K562 (cell line): ENCODE measurements at regions not wholly inside any gene's neighbourhood (a gene's known extent, or its start where the extent isn't known, plus 50 kb on each side); places are given as distances from the start of the nearest gene placed in this dataset.

Experiments
- ATAC-seq: fragments of 200-7000 bp; cut with Tn5 transposase; 3 replicates; pipeline ENCODE4 v1.9.1; 2020; ENCODE audit warnings: moderate library complexity
- BruUV-seq: library from RNA; stranded (reverse); fragments of 400-500 nt; replicated peaks from 2 replicates; lab custom pipeline; 2021; lab: Mats Ljungman, UMichigan
- CTCF ChIA-PET: fragments of 300-600 bp; formaldehyde crosslinking; extraction: SDS; loops from one replicate; lab custom pipeline; 2021; ENCODE audit warnings: low intra/inter-chr PET ratio; lab: Yijun Ruan, JAX
- POLR2A ChIA-PET: fragments of 300-600, 350-650 bp; sonication (Branson Sonifier 250); formaldehyde crosslinking; extraction: SDS; loops from one replicate; lab custom pipeline; 2021; ENCODE audit warnings: antibody characterized with exemption, inconsistent platforms; lab: Yijun Ruan, JAX
- DNase-seq, 4 experiments: peaks; one replicate each; pipeline versions ENCODE4 v3.0.0 to v3.0.0-alpha.2; 2011 to 2018; ENCODE audit warnings: low spot score in 3 of 4, mixed read lengths in 3 of 4; ENCODE audit errors: extremely low read depth in 1 of 4
- FAIRE-seq: peaks from 2 replicates; lab custom pipeline; 2011; peaks lifted over from hg19 to GRCh38; lab: Jason Lieb, UNC
- H2AFZ ChIP-seq: 2 replicates; pipeline ENCODE4 v1.6.0; 2011; ENCODE audit warnings: low read depth, low read length, control low read depth, inconsistent platforms
- H3K27ac ChIP-seq: fragments of 200-600 bp; 3 replicates; pipeline ENCODE4 v1.8.0; 2011; ENCODE audit warnings: low read depth, mild to moderate bottlenecking, control low read depth, inconsistent platforms, low read length, moderate library complexity, mixed read lengths; ENCODE audit errors: extremely low read depth
- H3K27me3 ChIP-seq, 2 experiments: fragments of 300-600 bp in 1 of 2; 2 replicates in 1 of 2; 3 replicates in 1 of 2; pipeline versions ENCODE4 v1.6.0 to v1.8.0; 2011; ENCODE audit warnings: inconsistent platforms in 2 of 2, low read length in 2 of 2, mild to moderate bottlenecking in 1 of 2, mixed read lengths in 1 of 2, moderate library complexity in 1 of 2; ENCODE audit not compliant: control insufficient read depth in 2 of 2, insufficient read depth in 2 of 2
- H3K36me3 ChIP-seq: fragments of 300-600 bp; 3 replicates; pipeline ENCODE4 v1.8.0; 2011; ENCODE audit warnings: mild to moderate bottlenecking, low read length, inconsistent platforms; ENCODE audit not compliant: control insufficient read depth, insufficient read depth
- H3K4me1 ChIP-seq, 2 experiments: fragments of 200-600 bp in 1 of 2; replicated peaks in 1 of 2; 2 replicates in 1 of 2; 3 replicates in 1 of 2; pipeline versions ENCODE4 v1.5.1 to v1.8.0; 2011; ENCODE audit warnings: inconsistent platforms in 2 of 2, low read length in 2 of 2, mild to moderate bottlenecking in 1 of 2, mixed read lengths in 1 of 2, moderate library complexity in 1 of 2; ENCODE audit not compliant: control insufficient read depth in 2 of 2, insufficient read depth in 2 of 2
- H3K4me2 ChIP-seq: 2 replicates; pipeline ENCODE4 v1.6.1; 2011; ENCODE audit warnings: low read length, control low read depth, inconsistent platforms, mixed read lengths; ENCODE audit not compliant: insufficient read depth
- H3K4me3 ChIP-seq: fragments of 200-600 bp; sonication (generic), shearing (Covaris generic); 2 replicates; pipeline ENCODE4 v1.5.1; 2016; ENCODE audit warnings: control low read depth, inconsistent platforms
- H3K79me2 ChIP-seq: fragments of 200-600 bp; 3 replicates; pipeline ENCODE4 v1.8.0; 2011; ENCODE audit warnings: low read length, inconsistent platforms; ENCODE audit not compliant: control insufficient read depth, insufficient read depth
- H3K9ac ChIP-seq, 2 experiments: 2 replicates each; pipeline versions ENCODE4 v1.6.0 to v1.6.1; 2011; ENCODE audit warnings: low read depth in 2 of 2, low read length in 2 of 2, control low read depth in 1 of 2, inconsistent platforms in 1 of 2, mild to moderate bottlenecking in 1 of 2, mixed read lengths in 1 of 2; ENCODE audit not compliant: insufficient read depth in 1 of 2
- H3K9me1 ChIP-seq: one replicate; pipeline ENCODE4 v1.6.0; 2011; ENCODE audit warnings: inconsistent platforms, mild to moderate bottlenecking, low read length, moderate library complexity; ENCODE audit not compliant: control insufficient read depth, insufficient read depth
- H3K9me3 ChIP-seq: replicated peaks from 2 replicates; pipeline ENCODE4 v1.5.1; 2011; ENCODE audit warnings: low read depth, low read length, inconsistent platforms; ENCODE audit not compliant: control insufficient read depth, insufficient read depth
- H4K20me1 ChIP-seq: replicated peaks from 2 replicates; pipeline ENCODE4 v1.6.1; 2011; ENCODE audit warnings: low read length, inconsistent platforms, mixed read lengths; ENCODE audit not compliant: control insufficient read depth, insufficient read depth
- ASH1L ChIP-seq: fragments of 450-650 bp; IDR thresholded peaks from 2 replicates; pipeline ENCODE4 v1.6.1; 2018; ENCODE audit warnings: borderline replicate concordance, mild to moderate bottlenecking, low read depth; ENCODE audit not compliant: partially characterized antibody
- CREBBP ChIP-seq: IDR thresholded peaks from one replicate; pipeline ENCODE4 v1.6.1; 2012; ENCODE audit warnings: low read depth, mild to moderate bottlenecking, control low read depth, inconsistent platforms, low read length
- EGR1 ChIP-seq: fragments of 450-650 bp; conservative IDR thresholded peaks from 2 replicates; pipeline ENCODE4 v1.6.1; 2017; ENCODE audit warnings: mild to moderate bottlenecking
- EP300 ChIP-seq: IDR thresholded peaks from 2 replicates; pipeline ENCODE4 v1.6.1; 2012; ENCODE audit warnings: low read length, improper control_type of control experiment
- EWSR1 ChIP-seq: fragments of 450-650 bp; IDR thresholded peaks from 2 replicates; pipeline ENCODE4 v1.6.1; 2018; ENCODE audit warnings: borderline replicate concordance, mild to moderate bottlenecking, low read depth, moderate library complexity; ENCODE audit not compliant: partially characterized antibody
- GTF2A2 ChIP-seq: IDR thresholded peaks from 2 replicates; pipeline ENCODE4 v1.6.1; 2016; ENCODE audit warnings: mild to moderate bottlenecking, missing genetic modification characterization, missing compliant biosample characterization
- HBP1 ChIP-seq: fragments of 450-650 bp; formaldehyde crosslinking; IDR thresholded peaks from 2 replicates; pipeline ENCODE4 v1.4.0; 2022; ENCODE audit warnings: missing genetic modification characterization
- NFATC3 ChIP-seq: fragments of 450-650 bp; IDR thresholded peaks from 2 replicates; pipeline ENCODE4 v1.6.1; 2017; ENCODE audit warnings: mild to moderate bottlenecking
- RBM22 ChIP-seq: fragments of 200-400 bp; formaldehyde crosslinking; IDR thresholded peaks from 2 replicates; pipeline ENCODE4 v1.6.1; 2018; ENCODE audit warnings: low read length, low read depth; ENCODE audit not compliant: poor library complexity, severe bottlenecking
- SPI1 ChIP-seq: IDR thresholded peaks from 2 replicates; pipeline ENCODE4 v1.6.1; 2011; ENCODE audit warnings: low read depth, low read length, control low read depth, borderline replicate concordance
- U2AF2 ChIP-seq: fragments of 200-400 bp; formaldehyde crosslinking; optimal IDR thresholded peaks from 2 replicates; pipeline ENCODE3; 2017; ENCODE audit warnings: low read depth, mild to moderate bottlenecking, low read length
- VEZF1 ChIP-seq: fragments of 200-800 bp; sonication (Bioruptor generic); IDR thresholded peaks from 2 replicates; pipeline ENCODE4 v1.6.1; 2017; ENCODE audit warnings: missing genetic modification characterization, missing compliant biosample characterization
- ZNF133 ChIP-seq: fragments of 250-450 bp; sonication (Bioruptor Pico); IDR thresholded peaks from 2 replicates; pipeline ENCODE4 v1.4.0; 2020; ENCODE audit warnings: mild to moderate bottlenecking
- ZNF274 ChIP-seq: IDR thresholded peaks from 2 replicates; pipeline ENCODE4 v1.6.1; 2011; ENCODE audit warnings: low read depth, mild to moderate bottlenecking, low read length, moderate library complexity, borderline replicate concordance
- ZNF512 ChIP-seq: IDR thresholded peaks from 2 replicates; pipeline ENCODE4 v1.6.1; 2016; ENCODE audit warnings: missing genetic modification characterization, missing compliant biosample characterization
- WGBS: fragments of 100-300 bp; shearing (Covaris generic); methylation state at CpG from one replicate; pipeline ENCODE4 v1.1.6; 2016; ENCODE audit warnings: low coverage, mixed read lengths; ENCODE audit not compliant: insufficient coverage; ENCODE audit errors: missing lambda C conversion rate; 5-methylcytosine and 5-hydroxymethylcytosine counted together
- in situ Hi-C: fragments of 300-500 bp; cut with MboI; formaldehyde crosslinking; loops from 4 replicates; pipeline ENCODE4 v1.15.0; 2018; ENCODE audit warnings: inconsistent platforms, mixed read lengths
- intact Hi-C: fragments of 100-400 bp; cut with micrococcal nuclease; formaldehyde crosslinking; loops from 2 replicates; pipeline ENCODE4 v1.14.2; 2022
- TF ChIP-seq, protein P1 (sequence below): conservative IDR thresholded peaks from 2 replicates; pipeline ENCODE4 v1.6.1; 2011; ENCODE audit warnings: low read depth, mild to moderate bottlenecking, low read length; ENCODE audit not compliant: control insufficient read depth

DNA sequence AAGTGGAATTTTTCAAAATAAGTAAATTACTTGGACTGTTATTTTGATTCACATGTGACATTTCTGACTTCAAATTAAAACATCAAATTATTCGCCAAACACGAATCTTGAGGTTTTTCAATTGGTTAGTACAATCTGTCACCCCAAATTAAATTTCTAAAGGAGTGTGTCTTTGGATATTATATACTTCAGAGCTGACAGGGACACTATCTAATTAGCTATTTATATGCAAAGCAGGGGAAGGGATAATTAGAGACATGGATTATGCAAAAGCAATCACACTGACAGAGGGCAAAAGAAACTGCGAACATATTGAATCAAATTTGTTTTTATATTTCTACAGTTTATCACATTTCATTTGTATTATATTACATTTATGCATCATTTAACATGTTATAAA is 433.0 kb downstream of the KIF2B start (continued):
- TF ChIP-seq ZNF512 (tag) = no peak
- TF ChIP-seq NFATC3 = no peak
- TF ChIP-seq HBP1 (CRISPR knock-in tag) = no peak
- TF ChIP-seq ZNF133 (CRISPR knock-in tag) = no peak
- no peak for TF ChIP-seq SPI1
- TF ChIP-seq ZNF274 = no peak
- no peak for TF ChIP-seq CREBBP
- no peak for TF ChIP-seq RBM22

DNA sequence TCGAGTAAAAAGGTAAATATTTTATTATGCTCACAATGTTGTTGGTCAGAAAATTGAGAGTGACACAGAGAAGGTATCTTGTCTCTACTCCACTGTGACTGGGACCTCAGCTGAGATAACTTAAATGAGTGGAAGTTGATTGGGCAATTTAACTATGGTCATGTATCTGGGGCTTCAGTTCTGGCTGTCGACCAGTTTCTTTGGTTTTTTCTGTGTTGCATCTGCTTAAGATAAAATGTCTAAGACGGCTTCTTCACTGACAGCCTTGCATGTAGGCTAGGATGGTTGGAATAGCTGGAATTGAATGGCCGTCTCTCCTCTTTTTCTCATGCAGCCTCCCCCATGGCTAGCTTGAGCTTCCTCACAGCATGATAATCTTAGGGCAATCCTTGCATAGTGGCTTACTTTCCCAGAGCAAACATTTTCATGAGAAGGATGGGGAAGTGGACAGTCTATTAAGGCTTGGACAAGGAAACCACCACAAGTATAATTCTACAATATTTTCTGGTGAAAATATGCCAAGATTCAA is 433.7 kb downstream of the KIF2B start:
- no TSS peak for BruUV-seq
- ATAC-seq (no peak), DNase-seq (no peak), FAIRE-seq (no peak)
- ChIA-PET CTCF (no interaction called here), POLR2A (no interaction called here)
- Histone ChIP-seq H3K27ac (no peak overlapping the region), H3K9me1 (no peaks in the 10 kb centered on the region), H3K4me2 (no peak overlapping the region), H3K9me3 (0 out of 2 replicates have a peak, but pooled peaks cover under 1% of the 10 kb centered on the region), H3K9ac (no peak overlapping the region), H3K79me2 (no peaks in the 10 kb centered on the region), H3K27me3 (no peaks in the 10 kb centered on the region), H3K4me3 (no peak overlapping the region), H4K20me1 (no peaks in the 10 kb centered on the region), H3K4me1 (no peaks in the 10 kb centered on the region), H3K36me3 (no peaks in the 10 kb centered on the region), H2AFZ (no peak overlapping the region)
- WGBS = 0% methylated on average over 4 of the region's 4 CpGs
- in situ Hi-C loops (no loop called here), intact Hi-C loops (no loop called here)
- TF ChIP-seq ASH1L (no peak), EP300 (no peak), VEZF1 (CRISPR knock-in tag) (no peak), EWSR1 (no peak), U2AF2 (no peak), EGR1 (no peak), GTF2A2 (no peak)
- TF ChIP-seq, protein P1, sequence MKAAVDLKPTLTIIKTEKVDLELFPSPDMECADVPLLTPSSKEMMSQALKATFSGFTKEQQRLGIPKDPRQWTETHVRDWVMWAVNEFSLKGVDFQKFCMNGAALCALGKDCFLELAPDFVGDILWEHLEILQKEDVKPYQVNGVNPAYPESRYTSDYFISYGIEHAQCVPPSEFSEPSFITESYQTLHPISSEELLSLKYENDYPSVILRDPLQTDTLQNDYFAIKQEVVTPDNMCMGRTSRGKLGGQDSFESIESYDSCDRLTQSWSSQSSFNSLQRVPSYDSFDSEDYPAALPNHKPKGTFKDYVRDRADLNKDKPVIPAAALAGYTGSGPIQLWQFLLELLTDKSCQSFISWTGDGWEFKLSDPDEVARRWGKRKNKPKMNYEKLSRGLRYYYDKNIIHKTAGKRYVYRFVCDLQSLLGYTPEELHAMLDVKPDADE = no peak
